ENCODE measurements at regions not wholly inside any gene's neighbourhood (a gene's known extent, or its start where the extent isn't known, plus 50 kb on each side); places are given as distances from the start of the nearest gene placed in this dataset.
"Not testable (repeated sequence)": the region's sequence is repeated elsewhere in the genome, so short reads cannot be mapped to it uniquely, and the experiment has no call there.

DNA sequence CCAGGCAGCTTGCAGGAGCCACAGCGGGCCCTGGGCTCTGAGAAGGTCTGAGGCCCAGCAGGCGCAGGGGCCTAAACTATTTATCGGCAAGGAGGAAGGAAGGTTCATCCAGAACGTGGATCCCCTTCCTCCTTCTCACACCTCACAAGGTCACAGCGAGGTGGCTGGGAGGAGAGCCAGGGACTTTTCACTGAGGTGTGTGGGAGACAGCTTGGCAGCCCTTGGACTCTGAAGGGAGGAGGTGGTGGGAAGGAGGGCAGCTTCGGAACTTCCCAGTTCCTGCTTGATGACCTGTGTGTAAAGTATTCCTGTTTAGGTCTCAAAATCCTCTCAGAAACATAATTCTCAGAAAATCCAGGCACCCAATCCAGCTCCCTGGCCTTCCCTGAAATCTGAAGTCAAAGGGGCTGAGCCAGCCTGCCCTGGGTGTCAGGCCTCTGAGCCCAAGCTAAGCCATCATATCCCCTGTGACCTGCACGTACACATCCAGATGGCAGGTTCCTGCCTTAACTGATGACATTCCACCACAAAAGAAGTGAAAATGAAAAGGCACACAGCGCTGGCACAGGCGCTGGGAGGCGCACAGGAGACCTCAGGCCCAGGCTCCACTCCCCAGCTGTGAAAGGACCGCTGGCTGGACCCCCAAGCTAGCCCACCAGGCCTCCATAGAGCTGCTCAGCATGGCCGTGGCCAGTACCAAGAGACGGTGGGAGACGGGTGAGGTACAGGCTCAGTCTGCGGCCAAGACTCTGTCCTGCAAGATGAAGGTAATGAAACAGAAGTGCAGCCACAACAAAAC, 269.4 kb upstream of the FRG2C start:
- not testable (repeated sequence) for H3K36me3 ChIP-seq, H4K20me1 ChIP-seq, H3K4me1 ChIP-seq, H3K27me3 ChIP-seq, H3K4me3 ChIP-seq, H3K4me2 ChIP-seq, H3K27ac ChIP-seq, H3K9ac ChIP-seq
- peaks cover 14 to 26% (median 16%) of the 10 kb centered on the region in 11 experiments for H3K9me3 ChIP-seq (replicated peaks in 1 of 11)

DNA sequence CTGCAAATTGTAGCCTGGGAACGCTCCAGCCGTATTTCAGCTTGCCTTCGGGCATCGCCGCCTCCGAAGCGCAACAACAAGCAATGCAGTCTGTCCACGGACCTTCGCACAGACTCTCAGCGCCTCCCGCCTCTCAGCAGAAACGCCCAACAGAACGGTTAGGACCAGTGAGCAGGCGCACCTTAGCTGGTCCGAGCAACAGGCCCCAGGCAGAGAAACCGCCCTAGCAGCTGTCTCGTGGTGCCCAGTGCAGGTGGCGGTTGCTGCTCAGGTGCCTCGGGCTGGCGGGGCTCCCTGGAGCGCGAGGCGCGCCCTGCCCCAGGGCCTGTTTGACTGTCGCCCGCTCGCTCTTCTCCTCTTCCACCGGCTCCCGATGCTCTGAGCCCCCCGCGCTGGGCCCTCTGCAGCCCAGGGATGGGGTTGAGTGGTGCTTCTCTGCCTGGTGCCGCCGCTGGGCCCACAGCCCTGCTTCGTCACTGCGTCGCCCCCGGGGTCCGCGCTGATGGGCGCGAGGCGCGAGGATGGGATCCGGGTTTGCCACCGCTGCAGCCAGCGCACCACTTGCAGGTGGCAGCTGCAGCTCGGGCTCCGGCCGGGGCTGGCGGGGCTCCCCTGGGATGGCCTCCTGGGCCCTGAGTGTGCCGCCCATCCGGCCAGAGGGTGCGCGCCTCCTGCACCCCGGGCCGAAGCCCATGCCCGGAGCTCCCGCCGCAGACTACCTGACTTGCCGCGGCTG, 268.4 kb upstream of the FRG2C start:
- no peaks in the 10 kb centered on the region for H3K4me1 ChIP-seq

DNA sequence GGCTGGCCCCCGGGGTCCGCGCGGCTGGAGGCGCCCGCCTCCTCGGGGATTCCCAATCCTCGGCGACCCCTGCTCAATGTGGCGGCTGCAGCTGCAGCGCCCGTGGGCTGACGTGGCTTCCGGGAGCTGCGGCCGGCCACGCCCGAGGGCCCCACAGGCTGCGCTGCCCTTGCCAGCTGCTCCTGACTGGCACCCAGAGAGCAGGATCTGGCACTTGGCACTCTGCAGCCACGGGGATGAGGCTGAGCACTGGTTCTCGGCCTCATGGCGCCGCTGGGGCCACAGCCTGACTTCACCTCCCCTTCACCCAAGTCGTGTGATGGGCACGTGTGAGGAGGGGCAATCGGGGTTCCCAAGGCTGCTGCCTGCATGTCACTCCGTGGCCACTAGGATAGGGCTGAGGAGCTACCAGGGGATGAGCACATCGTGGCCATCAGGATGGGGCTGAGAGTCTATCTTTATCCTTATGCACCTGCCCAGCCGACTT, 267.8 kb upstream of the FRG2C start:
- no peak for TF ChIP-seq Cebpa-rat (IDR thresholded peaks at IDR 0.05)
- Histone ChIP-seq H3K27ac (no peak overlapping the region), H3K9ac (no peak overlapping the region), H3K4me2 (no peak overlapping the region), H3K4me1 (no peaks in the 10 kb centered on the region), H3K27me3 (no peaks in the 10 kb centered on the region), H3K9me3 (replicated peaks in 1 of 11) (peaks cover 14 to 26% (median 16%) of the 10 kb centered on the region in 11 experiments), H3K4me3 (no peak overlapping the region), H4K20me1 (no peaks in the 10 kb centered on the region), H3K36me3 (peaks cover 0 to 4% (median 0%) of the 10 kb centered on the region in 11 experiments; a peak in 1 of 22 replicates)

More for the DNA sequence above, 268.4 kb upstream of the FRG2C start:
- no peak overlapping the region for H3K27ac ChIP-seq
- no peak overlapping the region for H3K4me2 ChIP-seq
- peaks cover 14 to 26% (median 16%) of the 10 kb centered on the region in 11 experiments for H3K9me3 ChIP-seq (replicated peaks in 1 of 11)
- no peaks in the 10 kb centered on the region for H3K27me3 ChIP-seq
- no peaks in the 10 kb centered on the region for H4K20me1 ChIP-seq
- peaks cover 0 to 4% (median 0%) of the 10 kb centered on the region in 11 experiments; a peak in 1 of 22 replicates for H3K36me3 ChIP-seq
- no peak overlapping the region for H3K9ac ChIP-seq
- TF ChIP-seq Cebpa-rat (IDR thresholded peaks at IDR 0.05): no peak
- no peak overlapping the region for H3K4me3 ChIP-seq

DNA sequence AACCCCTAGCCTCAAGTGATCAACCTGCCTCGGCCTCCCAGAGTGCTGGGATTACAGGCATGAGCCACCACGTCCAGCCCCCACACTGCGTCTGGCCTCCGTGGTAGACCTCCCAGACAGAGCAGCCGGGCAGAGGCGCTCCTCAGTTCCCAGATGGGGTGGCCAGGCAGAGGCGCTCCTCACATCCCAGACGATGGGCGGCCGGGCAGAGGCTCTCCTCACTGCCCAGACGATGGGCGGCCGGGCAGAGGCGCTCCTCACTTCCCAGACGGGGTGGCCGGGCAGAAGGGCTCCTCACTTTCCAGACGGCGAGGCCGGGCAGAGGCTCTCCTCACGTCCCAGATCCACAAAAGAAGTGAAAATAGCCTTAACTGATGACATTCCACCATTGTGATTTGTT, 266.6 kb upstream of the FRG2C start:
- H3K4me2 ChIP-seq, H3K27me3 ChIP-seq, H3K36me3 ChIP-seq, H3K4me3 ChIP-seq, H3K27ac ChIP-seq, H4K20me1 ChIP-seq, H3K9ac ChIP-seq, H3K4me1 ChIP-seq: not testable (repeated sequence)
- peaks cover 14 to 26% (median 16%) of the 10 kb centered on the region in 11 experiments for H3K9me3 ChIP-seq (replicated peaks in 1 of 11)

DNA sequence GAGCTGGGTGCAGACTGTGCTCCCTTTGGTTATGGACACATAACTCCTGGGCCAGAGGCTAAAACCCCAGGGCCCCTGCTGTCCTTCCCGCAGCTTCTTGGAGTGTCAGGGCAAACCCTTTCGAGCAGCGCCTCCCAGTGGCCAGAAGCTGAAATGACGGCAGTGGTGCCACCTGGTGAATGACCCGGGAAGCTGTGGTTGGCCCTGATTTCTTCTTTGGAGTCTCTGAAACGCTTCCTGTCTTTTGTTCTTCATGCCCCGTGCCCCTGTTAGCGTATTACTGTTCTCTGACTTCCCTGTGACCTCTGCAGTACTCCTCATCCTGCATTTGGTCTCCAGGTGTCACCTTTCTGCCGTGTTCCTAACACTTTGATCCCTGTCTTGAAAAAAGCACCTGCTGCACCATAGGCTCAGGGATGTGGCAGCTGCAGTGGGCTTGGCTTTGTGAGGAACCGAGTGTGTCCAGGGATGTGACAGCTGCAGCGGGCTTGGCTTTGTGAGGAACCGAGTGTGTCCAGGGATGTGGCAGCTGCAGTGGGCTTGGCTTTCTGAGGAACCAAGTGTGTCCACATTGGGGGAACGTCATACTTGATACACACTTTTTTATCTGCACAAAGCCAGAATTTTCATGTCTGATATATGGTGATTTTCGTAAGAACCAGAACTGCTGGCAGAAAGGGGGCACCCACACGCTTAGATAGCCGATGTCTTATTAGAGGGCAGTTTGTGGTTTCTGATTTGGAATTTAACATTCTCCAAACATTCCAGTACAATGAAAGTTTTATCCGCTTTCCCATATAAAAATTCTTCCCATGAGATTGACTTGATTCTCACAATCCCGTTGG, 241.8 kb upstream of the FRG2C start:
- H3K27me3 ChIP-seq; H4K20me1 ChIP-seq; H3K9me3 ChIP-seq (replicated peaks in 1 of 11); H3K4me1 ChIP-seq; H3K27ac ChIP-seq; H3K9ac ChIP-seq; H3K4me3 ChIP-seq: not testable (repeated sequence)
- 0 out of 22 replicates have a peak overlapping the region, but pooled peaks of 1 of the 11 experiments have one; percentile 23 for H3K4me2 ChIP-seq
- peaks cover 5 to 38% (median 14%) of the 10 kb centered on the region in 11 experiments; a peak in 19 of 22 replicates for H3K36me3 ChIP-seq

DNA sequence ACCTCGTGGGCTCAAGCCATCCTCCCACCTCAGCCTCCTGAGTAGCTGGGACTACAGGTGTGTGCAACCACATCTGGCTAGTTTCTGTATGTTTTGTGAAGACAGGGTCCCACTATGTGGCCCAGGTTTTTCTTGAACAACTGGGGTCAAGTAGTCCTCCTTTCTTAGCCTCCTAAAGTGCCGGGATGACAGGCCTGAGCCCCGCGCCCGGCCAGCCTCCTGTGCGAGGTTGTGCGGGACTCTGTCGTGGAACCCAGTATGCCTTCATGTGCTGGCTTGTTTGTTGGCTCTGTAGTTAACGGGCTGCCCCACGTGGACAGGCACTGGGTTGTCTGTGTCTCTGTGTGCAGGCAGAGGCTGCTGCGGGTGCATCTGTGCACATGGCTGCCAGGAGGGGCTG, 238.7 kb upstream of the FRG2C start:
- peaks cover 0 to 10% (median 6%) of the 10 kb centered on the region in 10 experiments; a peak in 15 of 20 replicates for H3K4me1 ChIP-seq
- not testable (repeated sequence) for H3K4me3 ChIP-seq; H3K4me2 ChIP-seq; H3K9me3 ChIP-seq (replicated peaks in 1 of 11); H3K27me3 ChIP-seq; H3K27ac ChIP-seq; H3K9ac ChIP-seq
- peaks cover 0 to 12% (median 5%) of the 10 kb centered on the region in 11 experiments; a peak in 7 of 22 replicates for H4K20me1 ChIP-seq
- H3K36me3 ChIP-seq: peaks cover 5 to 59% (median 28%) of the 10 kb centered on the region in 11 experiments; a peak in 20 of 22 replicates

DNA sequence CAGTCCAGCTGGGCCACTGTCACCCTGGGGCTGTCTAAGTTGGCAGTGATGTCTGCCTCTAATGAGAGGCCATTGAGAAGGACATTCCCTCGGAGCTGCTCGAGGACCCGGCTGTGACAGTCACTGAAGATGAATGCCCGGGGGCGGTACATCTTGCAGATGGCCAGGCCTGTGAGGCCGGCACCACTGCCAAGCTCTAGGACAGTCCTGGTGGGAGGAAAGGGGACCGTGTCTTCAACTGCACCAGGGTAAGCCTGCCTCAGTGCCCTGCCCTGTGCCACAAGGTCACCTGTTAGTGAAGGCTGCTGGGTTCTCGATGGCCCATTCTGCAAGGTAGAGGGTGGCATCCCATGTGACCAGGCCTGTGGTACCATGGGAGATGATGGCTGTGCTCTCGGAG, 236.6 kb upstream of the FRG2C start:
- Histone ChIP-seq H4K20me1 (peaks cover 0 to 21% (median 5%) of the 10 kb centered on the region in 11 experiments; a peak in 8 of 22 replicates), H3K36me3 (peaks cover 5 to 69% (median 31%) of the 10 kb centered on the region in 11 experiments; a peak in 20 of 22 replicates), H3K4me1 (peaks cover 2 to 22% (median 20%) of the 10 kb centered on the region in 10 experiments; a peak in 19 of 20 replicates)
- H3K27ac ChIP-seq; H3K9me3 ChIP-seq (replicated peaks in 1 of 11); H3K4me3 ChIP-seq; H3K4me2 ChIP-seq; H3K27me3 ChIP-seq; H3K9ac ChIP-seq: not testable (repeated sequence)

DNA sequence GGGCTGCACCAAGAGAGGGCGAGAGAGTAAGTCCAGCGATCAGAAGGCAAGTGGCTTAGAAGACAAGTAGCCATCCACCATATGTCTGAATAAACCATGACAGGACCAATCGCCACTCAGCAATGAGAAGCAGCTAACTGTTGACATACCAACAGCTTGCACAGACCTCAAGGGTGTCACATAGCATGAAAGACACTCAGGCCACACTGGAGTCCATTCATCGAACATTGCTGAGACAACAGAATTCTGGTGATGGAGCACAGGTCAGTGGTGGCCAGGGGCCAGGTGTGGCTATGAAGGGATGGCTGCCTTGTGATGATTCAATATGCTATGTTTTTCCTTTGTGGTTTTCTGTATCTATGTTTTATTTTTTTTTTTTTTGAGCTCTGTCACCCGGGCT, 236.2 kb upstream of the FRG2C start:
- H3K9ac ChIP-seq; H3K4me3 ChIP-seq; H3K4me2 ChIP-seq; H3K9me3 ChIP-seq (replicated peaks in 1 of 11); H3K27ac ChIP-seq; H3K27me3 ChIP-seq: not testable (repeated sequence)
- peaks cover 6 to 25% (median 21%) of the 10 kb centered on the region in 10 experiments for H3K4me1 ChIP-seq
- peaks cover 5 to 70% (median 31%) of the 10 kb centered on the region in 11 experiments; a peak in 20 of 22 replicates for H3K36me3 ChIP-seq
- H4K20me1 ChIP-seq: peaks cover 0 to 21% (median 5%) of the 10 kb centered on the region in 11 experiments; a peak in 8 of 22 replicates

DNA sequence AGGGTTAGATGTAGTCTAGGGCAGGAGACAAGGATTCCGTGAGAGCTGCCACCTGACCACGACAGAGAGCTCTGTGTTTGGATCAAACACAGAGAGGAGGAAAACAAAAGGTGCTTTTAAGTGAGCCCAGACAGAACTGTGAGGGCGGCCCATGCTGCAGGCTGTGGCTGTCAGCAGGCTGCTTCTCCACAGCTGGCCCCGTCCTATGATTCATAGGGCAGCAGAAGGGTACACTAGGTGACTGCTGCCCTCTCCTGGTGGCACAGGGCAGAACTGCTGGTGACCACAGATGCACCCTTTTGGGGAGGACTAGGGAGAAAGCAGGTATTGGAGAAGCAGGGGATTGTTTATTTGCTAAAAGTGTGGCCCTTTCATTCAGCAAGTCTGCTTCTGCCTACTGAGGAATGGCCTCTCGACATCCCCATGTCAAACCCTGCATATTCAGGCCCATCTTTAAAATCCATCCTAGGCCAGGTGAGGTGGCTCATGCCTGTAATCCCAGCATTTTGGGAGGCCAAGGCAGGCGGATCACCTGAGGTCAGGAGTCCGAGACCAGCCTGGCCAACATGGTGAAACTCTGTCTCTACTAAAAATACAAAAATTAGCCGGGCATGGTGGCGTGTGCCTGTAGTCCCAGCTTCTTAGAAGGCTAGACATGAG, 234.4 kb upstream of the FRG2C start:
- H3K36me3 ChIP-seq: peaks cover 5 to 67% (median 31%) of the 10 kb centered on the region in 11 experiments; a peak in 20 of 22 replicates
- H3K9ac ChIP-seq; H3K27ac ChIP-seq; H3K4me3 ChIP-seq; H3K9me3 ChIP-seq (replicated peaks in 1 of 11); H3K4me2 ChIP-seq; H3K27me3 ChIP-seq: not testable (repeated sequence)
- H3K4me1 ChIP-seq: peaks cover 13 to 35% (median 29%) of the 10 kb centered on the region in 10 experiments
- peaks cover 0 to 21% (median 5%) of the 10 kb centered on the region in 11 experiments; a peak in 8 of 22 replicates for H4K20me1 ChIP-seq

DNA sequence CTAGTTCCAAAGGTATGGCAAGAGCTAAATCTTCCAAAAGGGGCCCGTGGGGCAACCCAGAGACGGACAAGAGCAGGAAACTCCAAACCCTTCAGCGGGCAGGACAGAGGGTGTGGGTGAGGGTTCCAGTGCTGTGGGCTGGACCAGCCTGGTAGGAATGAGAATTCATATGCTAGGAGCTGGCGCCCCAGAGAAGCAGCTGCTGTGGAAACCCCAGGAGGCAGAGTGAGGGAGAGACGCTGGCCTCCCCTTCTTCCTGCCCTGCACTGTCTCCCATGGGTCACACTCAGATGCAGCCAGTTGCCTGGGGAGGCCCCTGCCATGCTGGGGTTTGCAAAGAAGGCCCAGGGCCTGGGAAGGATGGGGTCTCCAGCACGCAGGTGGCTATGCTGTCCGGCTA, 233.7 kb upstream of the FRG2C start:
- Histone ChIP-seq H3K36me3 (peaks cover 4 to 64% (median 29%) of the 10 kb centered on the region in 11 experiments; a peak in 20 of 22 replicates), H3K4me2 (peak overlapping the region in 7 of 11 experiments; percentile 17 to 69 (median 57); a peak in 11 of 22 replicates)
- not testable (repeated sequence) for H3K9me3 ChIP-seq (replicated peaks in 1 of 11)

DNA sequence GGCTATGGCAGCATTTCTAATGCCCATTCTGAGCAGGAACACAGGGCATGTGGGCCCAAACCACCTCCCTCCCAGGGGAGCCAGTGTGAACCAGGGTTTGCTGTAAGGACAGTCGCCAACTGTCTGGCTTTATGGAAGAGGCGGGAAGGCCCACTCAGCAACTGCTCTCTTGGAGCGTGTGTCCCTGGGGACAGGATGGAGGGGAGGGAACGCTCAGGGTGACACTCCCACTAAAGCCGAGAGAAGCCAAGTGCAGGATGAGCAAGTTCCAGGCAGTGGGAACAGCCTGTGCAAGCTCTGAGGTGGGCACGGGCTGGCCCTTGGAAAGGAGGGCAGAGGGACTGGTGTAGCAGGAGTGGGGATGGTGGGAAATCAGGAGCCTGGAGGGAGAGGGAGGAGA, 233.0 kb upstream of the FRG2C start:
- Histone ChIP-seq H3K4me2 (peak overlapping the region in 9 of 11 experiments; percentile 29 to 69 (median 57); a peak in 17 of 22 replicates), H3K36me3 (peaks cover 0 to 57% (median 22%) of the 10 kb centered on the region in 11 experiments; a peak in 18 of 22 replicates), H3K9ac (0 out of 22 replicates have a peak overlapping the region, but pooled peaks of 2 of the 11 experiments have one; percentile 28 to 29), H4K20me1 (peaks cover 0 to 21% (median 5%) of the 10 kb centered on the region in 11 experiments; a peak in 8 of 22 replicates), H3K4me1 (peaks cover 13 to 37% (median 31%) of the 10 kb centered on the region in 10 experiments)
- H3K27ac ChIP-seq; H3K4me3 ChIP-seq; H3K9me3 ChIP-seq (replicated peaks in 1 of 11); H3K27me3 ChIP-seq: not testable (repeated sequence)

More for the DNA sequence above, 233.7 kb upstream of the FRG2C start:
- Histone ChIP-seq H3K9ac (peak overlapping the region in 2 of 11 experiments; percentile 4 to 13; a peak in 2 of 22 replicates), H3K27ac (0 out of 22 replicates have a peak overlapping the region, but pooled peaks of 1 of the 11 experiments have one; percentile 12), H3K4me1 (peaks cover 13 to 35% (median 29%) of the 10 kb centered on the region in 10 experiments), H4K20me1 (peaks cover 0 to 21% (median 5%) of the 10 kb centered on the region in 11 experiments; a peak in 8 of 22 replicates)
- not testable (repeated sequence) for H3K4me3 ChIP-seq, H3K27me3 ChIP-seq

Data from BLaER1 treated with 17β-estradiol and CSF1 and Interleukin-3, amounts not matched to agents 10 nM and 100 nM (cell line).